ENCODE measurements at regions not wholly inside any gene's neighbourhood (a gene's known extent, or its start where the extent isn't known, plus 50 kb on each side); places are given as distances from the start of the nearest gene placed in this dataset.

- TF ChIP-seq CTCF (IDR thresholded peaks at IDR 0.05): no peak
- no peak for TF ChIP-seq POLR2A (IDR thresholded peaks at IDR 0.05)
Measured at GRCh38 chr12:30439201-30439600, 256.5 kb downstream of the IPO8 start.
